Glomerular visceral epithelial cell (primary cell): ENCODE measurements at regions not wholly inside any gene's neighbourhood (a gene's known extent, or its start where the extent isn't known, plus 50 kb on each side); places are given as distances from the start of the nearest gene placed in this dataset.

Experiments
- DNase-seq: peaks from one replicate; pipeline ENCODE4 v3.0.0-alpha.2; 2016; ENCODE audit errors: extremely low spot score

- DNase-seq = no peak
Measured at GRCh38 chr14:29217813-29218450, 451.3 kb downstream of the FOXG1 start.

GRCh38 chr14:29220072-29220471 is 453.5 kb downstream of the FOXG1 start:
- DNase-seq = no peak

- DNase-seq = no peak
Measured at GRCh38 chr14:29220566-29220965, 454.0 kb downstream of the FOXG1 start.

- no peak for DNase-seq
Measured at GRCh38 chr14:29222006-29222405, 455.4 kb downstream of the FOXG1 start.

- DNase-seq = peak; percentile 47
Measured at GRCh38 chr14:29222671-29223268, 456.2 kb downstream of the FOXG1 start.

GRCh38 chr14:29223947-29224346 is 457.4 kb downstream of the FOXG1 start:
- DNase-seq = no peak

- DNase-seq = no peak
Measured at GRCh38 chr14:29227631-29228030, 461.0 kb downstream of the FOXG1 start.

- DNase-seq = no peak
Measured at GRCh38 chr14:29232153-29232552, 465.6 kb downstream of the FOXG1 start.

GRCh38 chr14:29232711-29233110 is 466.1 kb downstream of the FOXG1 start:
- no peak for DNase-seq

GRCh38 chr14:29233188-29233587 is 466.6 kb downstream of the FOXG1 start:
- DNase-seq = no peak

- DNase-seq = no peak
Measured at GRCh38 chr14:29235991-29236390, 469.4 kb downstream of the FOXG1 start.

GRCh38 chr14:29236401-29236800 is 469.8 kb downstream of the FOXG1 start:
- no peak for DNase-seq

GRCh38 chr14:29236848-29237247 is 470.3 kb downstream of the FOXG1 start:
- DNase-seq = peak; percentile 55

- DNase-seq = peak; percentile 42
Measured at GRCh38 chr14:29240066-29240465, 473.5 kb downstream of the FOXG1 start.

- peak; percentile 61 for DNase-seq
Measured at GRCh38 chr14:29242755-29243754, 476.5 kb downstream of the FOXG1 start.

GRCh38 chr14:29255692-29256091 is 489.1 kb downstream of the FOXG1 start:
- no peak for DNase-seq

GRCh38 chr14:29262979-29263378 is 496.4 kb downstream of the FOXG1 start:
- no peak for DNase-seq

- DNase-seq = no peak
Measured at GRCh38 chr14:29264865-29265264, 498.3 kb downstream of the FOXG1 start.

- DNase-seq = no peak
Measured at GRCh38 chr14:29265852-29266251, 499.3 kb downstream of the FOXG1 start.

GRCh38 chr14:29271669-29272068 is 505.1 kb downstream of the FOXG1 start:
- DNase-seq = no peak

- no peak for DNase-seq
Measured at GRCh38 chr14:29273513-29273912, 506.9 kb downstream of the FOXG1 start.

- DNase-seq = no peak
Measured at GRCh38 chr14:29274890-29275596, 508.5 kb downstream of the FOXG1 start.
